Lung (tissue), 11 donors: ENCODE measurements at regions not wholly inside any gene's neighbourhood (a gene's known extent, or its start where the extent isn't known, plus 50 kb on each side); places are given as distances from the start of the nearest gene placed in this dataset.

Source experiments
- ATAC-seq: fragments of 200-7000 bp; cut with Tn5 transposase; one replicate; pipeline ENCODE4 v1.9.1; 2020; ENCODE audit warnings: moderate number of reproducible peaks; ENCODE audit not compliant: insufficient read depth, low FRiP score
- DNase-seq, 3 donors: peaks; one replicate each; pipeline ENCODE4 v3.0.0-alpha.2; 2013 to 2017
- H3K27ac ChIP-seq, 2 donors: one replicate each; pipeline ENCODE4 v1.5.1; 2013; ENCODE audit warnings: mild to moderate bottlenecking in 2 of 2, moderate library complexity in 2 of 2, control low read depth in 1 of 2, inconsistent platforms in 1 of 2, low read depth in 1 of 2, low read length in 1 of 2
- H3K27me3 ChIP-seq, 3 donors: one replicate each; pipeline ENCODE4 v1.5.1; 2013; ENCODE audit warnings: low read length in 2 of 3; ENCODE audit not compliant: control insufficient read depth in 3 of 3, insufficient read depth in 3 of 3
- H3K36me3 ChIP-seq, 4 donors: one replicate each; pipeline ENCODE4 v1.5.1; 2013; ENCODE audit warnings: low read length in 4 of 4, mild to moderate bottlenecking in 1 of 4, moderate library complexity in 1 of 4; ENCODE audit not compliant: control insufficient read depth in 4 of 4, insufficient read depth in 4 of 4
- H3K4me1 ChIP-seq, 5 donors: one replicate each; pipeline ENCODE4 v1.5.1; 2013; ENCODE audit warnings: low read length in 5 of 5, mild to moderate bottlenecking in 2 of 5, moderate library complexity in 1 of 5; ENCODE audit not compliant: control insufficient read depth in 5 of 5, insufficient read depth in 5 of 5
- H3K4me3 ChIP-seq: one replicate; pipeline ENCODE4 v1.5.1; 2013; ENCODE audit warnings: mild to moderate bottlenecking, control low read depth, moderate library complexity
- H3K9ac ChIP-seq, 2 donors: one replicate each; pipeline ENCODE4 v1.5.1; 2013; ENCODE audit warnings: low read length in 2 of 2, control low read depth in 1 of 2; ENCODE audit not compliant: insufficient read depth in 1 of 2
- H3K9me3 ChIP-seq, 4 donors: one replicate each; pipeline ENCODE4 v1.5.1; 2013; ENCODE audit warnings: low read length in 3 of 4, mild to moderate bottlenecking in 1 of 4, moderate library complexity in 1 of 4; ENCODE audit not compliant: control insufficient read depth in 4 of 4, insufficient read depth in 3 of 4
- WGBS, 2 donors: extraction: QIAGEN DNeasy Blood & Tissue Kit; methylation state at CpG; one replicate each; pipeline ENCODE4 v1.1.7; 2013; 5-methylcytosine and 5-hydroxymethylcytosine counted together
- TF ChIP-seq, protein P1 (sequence below): IDR thresholded peaks from 2 replicates; pipeline ENCODE4 v1.5.1; 2012; ENCODE audit warnings: mild to moderate bottlenecking; ENCODE audit errors: control extremely low read depth, extremely low read depth
- donor health status: control.
- donor health status: control.
- donor health status: Bipolar disorder and iron deficiency.
- donor health status: healthy.
- donor health status: DM: yes; HTN: yes; CAD: no.

DNA sequence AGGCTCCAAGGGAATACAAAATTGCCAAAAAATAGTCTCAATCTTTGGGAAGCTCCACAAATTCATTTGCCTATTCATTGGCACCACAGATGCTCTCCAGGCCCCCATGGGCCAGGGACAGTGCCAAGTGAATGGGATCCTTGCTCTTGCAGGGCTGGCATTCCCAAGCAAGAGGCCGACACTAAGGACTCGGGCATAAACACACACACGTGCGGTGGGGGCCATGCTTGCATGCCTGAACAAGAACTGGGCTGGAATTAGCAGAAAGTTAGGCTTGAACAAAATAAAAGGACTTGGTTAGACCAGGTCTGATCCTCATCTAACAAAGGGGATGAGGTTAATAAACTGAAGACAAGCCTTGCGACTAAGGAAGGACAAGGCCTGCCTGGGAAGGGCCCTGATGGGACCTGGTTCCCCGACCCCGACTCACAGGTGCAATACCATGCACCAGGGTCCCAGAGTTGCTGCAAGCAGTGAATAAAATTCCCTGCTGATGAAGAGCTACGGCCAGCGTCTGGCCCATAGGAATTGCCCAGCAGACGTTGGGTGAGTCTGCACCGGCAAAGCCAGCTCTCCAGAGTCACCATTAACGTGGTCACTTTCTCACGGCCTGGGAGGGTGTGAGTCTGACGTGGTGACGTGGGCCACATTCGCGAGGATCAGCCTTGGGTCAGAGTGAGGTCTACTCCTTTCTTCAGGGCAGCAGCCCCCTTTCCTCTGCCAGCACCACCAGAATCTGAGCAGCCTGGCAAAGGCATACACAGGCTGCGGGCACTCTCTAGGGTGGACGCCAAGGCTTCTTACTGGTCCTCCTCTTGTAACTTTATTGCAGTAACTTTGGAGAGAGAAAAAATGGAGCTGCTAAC lies 77.4 kb upstream of the FCN1 start:
- 89 to 96% methylated on average over 19 of the region's 19 CpGs for WGBS, 2 donors
- Histone ChIP-seq H3K9ac (no peak overlapping the region), H3K27me3 (peaks cover 0 to 3% (median 0%) of the 10 kb centered on the region in 3 donors), H3K27ac (no peak overlapping the region), H3K4me3 (no peak overlapping the region), H3K4me1 (no peaks in the 10 kb centered on the region), H3K9me3 (peaks cover 0 to 6% (median under 1%) of the 10 kb centered on the region in 4 donors), H3K36me3 (no peaks in the 10 kb centered on the region)
- no peak for DNase-seq
- TF ChIP-seq, protein P1, sequence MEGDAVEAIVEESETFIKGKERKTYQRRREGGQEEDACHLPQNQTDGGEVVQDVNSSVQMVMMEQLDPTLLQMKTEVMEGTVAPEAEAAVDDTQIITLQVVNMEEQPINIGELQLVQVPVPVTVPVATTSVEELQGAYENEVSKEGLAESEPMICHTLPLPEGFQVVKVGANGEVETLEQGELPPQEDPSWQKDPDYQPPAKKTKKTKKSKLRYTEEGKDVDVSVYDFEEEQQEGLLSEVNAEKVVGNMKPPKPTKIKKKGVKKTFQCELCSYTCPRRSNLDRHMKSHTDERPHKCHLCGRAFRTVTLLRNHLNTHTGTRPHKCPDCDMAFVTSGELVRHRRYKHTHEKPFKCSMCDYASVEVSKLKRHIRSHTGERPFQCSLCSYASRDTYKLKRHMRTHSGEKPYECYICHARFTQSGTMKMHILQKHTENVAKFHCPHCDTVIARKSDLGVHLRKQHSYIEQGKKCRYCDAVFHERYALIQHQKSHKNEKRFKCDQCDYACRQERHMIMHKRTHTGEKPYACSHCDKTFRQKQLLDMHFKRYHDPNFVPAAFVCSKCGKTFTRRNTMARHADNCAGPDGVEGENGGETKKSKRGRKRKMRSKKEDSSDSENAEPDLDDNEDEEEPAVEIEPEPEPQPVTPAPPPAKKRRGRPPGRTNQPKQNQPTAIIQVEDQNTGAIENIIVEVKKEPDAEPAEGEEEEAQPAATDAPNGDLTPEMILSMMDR: no peak
- ATAC-seq: no peak

DNA sequence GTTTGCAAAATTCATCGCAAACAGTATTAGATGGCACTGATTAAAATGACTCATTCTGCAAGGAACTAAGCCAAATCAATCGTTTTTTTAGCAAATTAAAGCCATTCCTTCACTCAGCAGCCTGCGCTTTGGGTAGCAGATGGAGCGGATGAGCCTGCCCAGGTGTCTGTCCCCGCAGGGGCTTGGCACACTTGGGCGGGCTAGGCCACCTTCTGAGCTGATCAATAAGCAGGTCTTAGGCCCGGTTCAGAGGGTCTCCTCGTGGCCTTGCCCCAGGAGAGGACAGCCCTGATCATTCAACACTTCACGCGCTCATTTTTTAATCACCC lies 78.0 kb upstream of the FCN1 start:
- no peak for DNase-seq
- TF ChIP-seq, protein P1: no peak
- ATAC-seq: no peak
- Histone ChIP-seq H3K27ac (no peak overlapping the region), H3K27me3 (peaks cover 0 to 3% (median 0%) of the 10 kb centered on the region in 3 donors), H3K9ac (no peak overlapping the region), H3K36me3 (no peaks in the 10 kb centered on the region), H3K9me3 (peaks cover 0 to 7% (median 5%) of the 10 kb centered on the region in 4 donors), H3K4me3 (no peak overlapping the region), H3K4me1 (no peaks in the 10 kb centered on the region)
- WGBS, 2 donors: 81 to 90% methylated on average over 10 of the region's 10 CpGs

DNA sequence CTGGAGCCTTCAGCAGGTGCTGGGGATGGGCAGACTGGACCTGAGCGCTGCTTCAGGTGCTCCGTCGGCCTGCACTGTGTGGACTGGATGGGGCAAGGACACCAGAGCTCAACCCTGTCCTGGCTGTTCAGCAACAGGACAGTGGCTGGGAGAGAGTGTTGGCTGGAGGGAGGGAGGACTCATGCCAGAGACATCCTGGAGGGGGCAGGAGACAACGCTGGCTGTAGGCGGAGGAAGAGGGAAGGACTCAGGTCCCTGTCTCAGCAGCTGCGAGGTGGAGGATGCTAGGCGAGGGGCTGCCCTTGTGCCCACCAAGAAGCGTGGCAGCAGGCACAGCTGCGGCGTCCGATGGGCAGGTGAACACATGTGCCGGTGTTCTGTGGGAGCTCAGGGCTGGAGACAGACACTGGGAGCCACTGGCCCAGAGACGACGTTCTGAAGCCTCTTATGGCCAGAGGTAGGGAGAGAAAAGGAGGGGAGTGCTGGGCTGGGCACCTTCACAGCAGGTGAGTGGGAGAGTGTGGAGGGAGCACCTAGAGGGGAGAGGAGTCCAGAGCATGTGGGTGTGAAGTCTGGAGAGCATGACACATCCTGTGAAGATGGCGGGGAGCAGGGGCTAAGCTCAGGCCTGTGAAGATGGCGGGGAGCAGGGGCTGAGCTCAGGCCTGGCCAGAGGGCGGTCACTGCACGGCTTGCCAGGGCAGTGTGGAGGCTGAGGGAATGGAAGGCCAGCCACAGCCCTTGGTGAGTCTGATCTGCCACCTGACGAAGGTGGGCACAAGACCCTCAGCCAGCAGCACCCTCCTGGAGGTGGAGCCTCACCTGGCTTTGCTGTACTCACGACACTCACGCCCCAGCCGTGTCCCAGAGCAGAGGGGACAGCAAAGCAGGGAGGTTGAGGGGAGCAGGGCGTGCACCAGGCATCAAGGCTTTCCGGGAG lies 79.1 kb upstream of the FCN1 start:
- H3K27me3 ChIP-seq: peaks cover 0 to 3% (median 0%) of the 10 kb centered on the region in 3 donors
- no peak for ATAC-seq
- H3K27ac ChIP-seq: no peak overlapping the region
- no peaks in the 10 kb centered on the region for H3K4me1 ChIP-seq
- peaks cover 0 to 15% (median 9%) of the 10 kb centered on the region in 4 donors for H3K9me3 ChIP-seq
- DNase-seq: no peak
- WGBS, 2 donors: 86 to 91% methylated on average over 24 of the region's 24 CpGs
- TF ChIP-seq, protein P1: no peak
- no peak overlapping the region for H3K9ac ChIP-seq
- no peak overlapping the region for H3K4me3 ChIP-seq
- H3K36me3 ChIP-seq: no peaks in the 10 kb centered on the region
